K562 (cell line): ENCODE measurements at regions not wholly inside any gene's neighbourhood (a gene's known extent, or its start where the extent isn't known, plus 50 kb on each side); places are given as distances from the start of the nearest gene placed in this dataset.

Experiments
- BHLHE40 ChIP-seq: IDR thresholded peaks from 2 replicates; pipeline ENCODE4 v1.6.1; 2011; ENCODE audit warnings: low read length, improper control_type of control experiment
- CXXC5 ChIP-seq: fragments of 250-450 bp; sonication (Bioruptor Pico); IDR thresholded peaks from 2 replicates; pipeline ENCODE4 v1.8.0; 2022; ENCODE audit warnings: inconsistent platforms, mild to moderate bottlenecking, moderate library complexity
- DMBX1 ChIP-seq: fragments of 250-450 bp; sonication (Bioruptor Pico); IDR thresholded peaks from 2 replicates; pipeline ENCODE4 v1.8.0; 2022; ENCODE audit warnings: inconsistent platforms, mild to moderate bottlenecking, moderate library complexity, borderline replicate concordance
- E2F6 ChIP-seq, 2 experiments: IDR thresholded peaks; 2 replicates each; pipeline ENCODE4 v1.6.1; 2011; ENCODE audit warnings: borderline replicate concordance in 1 of 2, control low read depth in 1 of 2, low read depth in 1 of 2, low read length in 1 of 2, mild to moderate bottlenecking in 1 of 2, mixed read lengths in 1 of 2, moderate library complexity in 1 of 2; ENCODE audit not compliant: insufficient read depth in 1 of 2, insufficient read length in 1 of 2, poor library complexity in 1 of 2, severe bottlenecking in 1 of 2; ENCODE audit errors: extremely low read depth in 1 of 2
- FOSL1 ChIP-seq: fragments of 200-800 bp; sonication (Bioruptor generic); conservative IDR thresholded peaks from 2 replicates; pipeline ENCODE4 v1.6.1; 2016; ENCODE audit warnings: missing genetic modification characterization, missing compliant biosample characterization
- FOXA1 ChIP-seq: fragments of 450-650 bp; IDR thresholded peaks from 2 replicates; pipeline ENCODE4 v1.6.1; 2016; ENCODE audit warnings: mild to moderate bottlenecking, borderline replicate concordance
- MAFG ChIP-seq: fragments of 450-650 bp; conservative IDR thresholded peaks from 2 replicates; pipeline ENCODE4 v1.6.1; 2016; ENCODE audit warnings: missing genetic modification characterization, missing compliant biosample characterization
- MEF2D ChIP-seq: conservative IDR thresholded peaks from 2 replicates; pipeline ENCODE4 v1.6.1; 2016; ENCODE audit warnings: low read depth, missing genetic modification characterization, missing compliant biosample characterization
- NFRKB ChIP-seq: fragments of 450-650 bp; IDR thresholded peaks from 2 replicates; pipeline ENCODE4 v1.6.1; 2016; ENCODE audit warnings: low read depth
- NR2C1 ChIP-seq, 2 experiments: fragments of 450-650 bp; IDR thresholded peaks; 2 replicates each; pipeline ENCODE4 v1.6.1; 2017; ENCODE audit warnings: mild to moderate bottlenecking in 2 of 2, antibody characterized with exemption in 1 of 2, inconsistent platforms in 1 of 2, missing compliant biosample characterization in 1 of 2, missing genetic modification characterization in 1 of 2
- POLR3A ChIP-seq: IDR thresholded peaks from 2 replicates; pipeline ENCODE4 v1.6.1; 2011; ENCODE audit warnings: borderline replicate concordance, mild to moderate bottlenecking, moderate library complexity; ENCODE audit not compliant: insufficient read length, insufficient read depth; ENCODE audit errors: extremely low read depth
- TARDBP ChIP-seq: fragments of 450-650 bp; IDR thresholded peaks from 2 replicates; pipeline ENCODE4 v1.6.1; 2016
- TCF7L2 ChIP-seq: fragments of 150-350 bp; IDR thresholded peaks from 2 replicates; pipeline ENCODE4 v1.6.1; 2016; ENCODE audit warnings: low read depth, mild to moderate bottlenecking, low read length, moderate library complexity
- TRIM24 ChIP-seq, 2 experiments: fragments of 450-650 bp; IDR thresholded peaks; 2 replicates each; pipeline ENCODE4 v1.6.1; 2016
- UBTF ChIP-seq, 2 experiments: IDR thresholded peaks; 2 replicates each; pipeline ENCODE4 v1.6.1; 2012; ENCODE audit warnings: improper control_type of control experiment in 2 of 2, low read depth in 2 of 2, low read length in 2 of 2, borderline replicate concordance in 1 of 2
- ZEB2 ChIP-seq: fragments of 450-650 bp; IDR thresholded peaks from 2 replicates; pipeline ENCODE4 v1.6.1; 2016
- ZNF589 ChIP-seq: fragments of 200-800 bp; sonication (Bioruptor generic); IDR thresholded peaks from 2 replicates; pipeline ENCODE4 v1.6.1; 2016; ENCODE audit warnings: low read depth, missing genetic modification characterization, missing compliant biosample characterization
- ZNF592 ChIP-seq: fragments of 450-650 bp; IDR thresholded peaks from 2 replicates; pipeline ENCODE4 v1.6.1; 2017; ENCODE audit warnings: antibody characterized with exemption, mild to moderate bottlenecking
- ZNF780A ChIP-seq: fragments of 250-450 bp; sonication (Bioruptor Pico); IDR thresholded peaks from 2 replicates; pipeline ENCODE4 v1.5.0; 2021; ENCODE audit warnings: mild to moderate bottlenecking

GRCh38 chr6:14713008-14713960 is 532.6 kb upstream of the JARID2 start (continued):
- TF ChIP-seq ZNF592 (peak; percentile 90), TARDBP (no peak), POLR3A (no peak), CXXC5 (CRISPR knock-in tag) (peak; percentile 25; the same call in 1 of the 2 replicates), E2F6 (IDR thresholded peaks at IDR 0.05; ENCODE audit: borderline replicate concordance in 1 of 2, extremely low read depth in 1 of 2, insufficient read depth in 1 of 2, insufficient read length in 1 of 2, low read depth in 1 of 2, low read length in 1 of 2, poor library complexity in 1 of 2, severe bottlenecking in 1 of 2) (peak in 1 of 2 experiments; percentile 26), NFRKB (peak; percentile 76; the same call in 1 of the 2 replicates), MAFG (0 out of 2 replicates have a peak, but pooled peaks have one; percentile 8), UBTF (IDR thresholded peaks at IDR 0.05; ENCODE audit: borderline replicate concordance in 1 of 2, low read depth in 2 of 2, low read length in 2 of 2) (0 out of 4 replicates have a peak, but pooled peaks of 1 of the 2 experiments have one; percentile 28), FOSL1 (tag) (peak; percentile 93), DMBX1 (CRISPR knock-in tag) (peak; percentile 75; the same call in 1 of the 2 replicates), TCF7L2 (no peak), NR2C1 (IDR thresholded peaks at IDR 0.05) (no peak), NR2C1 (tag; IDR thresholded peaks at IDR 0.05) (0 out of 2 replicates have a peak, but pooled peaks have one; percentile 35), ZNF780A (CRISPR knock-in tag) (no peak), MEF2D (0 out of 2 replicates have a peak, but pooled peaks have one; percentile 45), ZNF589 (peak; percentile 50; the same call in 1 of the 2 replicates), FOXA1 (no peak), BHLHE40 (peak; percentile 67; the same call in 1 of the 2 replicates), ZEB2 (no peak), TRIM24 (IDR thresholded peaks at IDR 0.05) (peak in 1 of 2 experiments; percentile 36; a peak in 1 of 4 replicates)
